Activated T-cell treated with anti-CD3 and anti-CD28 coated beads, Interleukin-2, amount 50 U/mL, for 4 hours (primary cell): ENCODE measurements at regions not wholly inside any gene's neighbourhood (a gene's known extent, or its start where the extent isn't known, plus 50 kb on each side); places are given as distances from the start of the nearest gene placed in this dataset.

Experiments used
- ATAC-seq, 2 donors: fragments of 200-7000 bp; cut with Tn5 transposase; one replicate each; pipeline ENCODE4 v1.10.0; 2021
- DNase-seq: peaks from one replicate; pipeline ENCODE4 v3.0.0-alpha.2; 2020
- H3K27me3 Mint-ChIP-seq: one replicate; pipeline ENCODE4 v1.8.0; 2021; ENCODE audit warnings: low read depth, mixed read lengths
- H3K36me3 Mint-ChIP-seq: one replicate; pipeline ENCODE4 v1.8.0; 2022; ENCODE audit warnings: mixed read lengths; ENCODE audit not compliant: insufficient read depth
- H3K4me1 Mint-ChIP-seq: one replicate; pipeline ENCODE4 v1.8.0; 2021; ENCODE audit warnings: low read depth, mixed read lengths
- H3K4me3 Mint-ChIP-seq: one replicate; pipeline ENCODE4 v1.8.0; 2021; ENCODE audit warnings: mild to moderate bottlenecking, moderate library complexity, mixed read lengths
- H3K9me3 Mint-ChIP-seq: one replicate; pipeline ENCODE4 v1.8.0; 2021; ENCODE audit warnings: mixed read lengths

DNA sequence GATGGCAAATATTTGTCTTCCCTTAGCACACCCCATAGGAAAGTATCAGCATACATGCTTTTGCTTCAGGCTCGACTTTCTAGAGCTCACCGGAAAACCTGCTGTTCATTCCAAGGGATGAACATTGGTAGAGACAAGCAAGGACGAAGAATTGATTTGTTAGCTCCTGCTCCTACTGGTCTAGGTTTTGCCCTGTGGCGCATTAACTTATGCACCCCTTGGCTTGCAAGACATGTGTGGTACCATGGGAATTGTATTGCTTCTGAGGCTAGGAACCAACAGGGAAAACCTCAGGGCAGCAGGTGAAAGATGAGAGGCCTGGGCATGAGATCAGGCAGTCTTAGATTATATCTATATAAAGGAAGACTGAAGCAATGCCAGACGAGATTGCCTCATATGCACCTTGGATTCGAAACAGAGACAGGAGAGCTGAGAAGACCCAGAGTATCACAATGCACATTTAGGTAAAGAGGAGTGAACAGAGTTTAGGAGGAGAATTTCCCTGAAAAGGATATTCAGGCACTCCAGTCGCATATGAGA is 771.2 kb upstream of the B3GALT2 start:
- no peak for ATAC-seq

GRCh38 chr1:193952778-193953374 is 766.5 kb upstream of the B3GALT2 start:
- H3K36me3 Mint-ChIP-seq, result no peaks in the 10 kb centered on the region
- H3K9me3 Mint-ChIP-seq, result peaks cover 3% of the 10 kb centered on the region
- no peak for ATAC-seq
- no peaks in the 10 kb centered on the region for H3K27me3 Mint-ChIP-seq
- H3K4me3 Mint-ChIP-seq, result no peak overlapping the region
- no peaks in the 10 kb centered on the region for H3K4me1 Mint-ChIP-seq
- no peak for DNase-seq

More for the DNA sequence above, 771.2 kb upstream of the B3GALT2 start:
- no peaks in the 10 kb centered on the region for H3K27me3 Mint-ChIP-seq
- no peaks in the 10 kb centered on the region for H3K36me3 Mint-ChIP-seq
- no peaks in the 10 kb centered on the region for H3K4me1 Mint-ChIP-seq
- H3K9me3 Mint-ChIP-seq, result peaks cover 4% of the 10 kb centered on the region
- no peak overlapping the region for H3K4me3 Mint-ChIP-seq
- DNase-seq, result no peak

GRCh38 chr1:193951984-193952383 is 765.6 kb upstream of the B3GALT2 start:
- ATAC-seq, result no peak
- no peak for DNase-seq
- no peak overlapping the region for H3K4me3 Mint-ChIP-seq
- no peaks in the 10 kb centered on the region for H3K27me3 Mint-ChIP-seq
- no peaks in the 10 kb centered on the region for H3K36me3 Mint-ChIP-seq
- H3K4me1 Mint-ChIP-seq, result no peaks in the 10 kb centered on the region
- peaks cover 2% of the 10 kb centered on the region for H3K9me3 Mint-ChIP-seq

- peaks cover 10% of the 10 kb centered on the region for H3K9me3 Mint-ChIP-seq
- H3K27me3 Mint-ChIP-seq, result no peaks in the 10 kb centered on the region
- H3K4me1 Mint-ChIP-seq, result no peaks in the 10 kb centered on the region
- no peaks in the 10 kb centered on the region for H3K36me3 Mint-ChIP-seq
- DNase-seq, result no peak
- ATAC-seq, result no peak
- no peak overlapping the region for H3K4me3 Mint-ChIP-seq
Observed at GRCh38 chr1:193944454-193944853, 758.0 kb upstream of the B3GALT2 start.

GRCh38 chr1:193940176-193940575 is 753.8 kb upstream of the B3GALT2 start:
- Mint-ChIP-seq H3K36me3 (no peaks in the 10 kb centered on the region), H3K9me3 (peaks cover 6% of the 10 kb centered on the region)
- ATAC-seq, result no peak

DNA sequence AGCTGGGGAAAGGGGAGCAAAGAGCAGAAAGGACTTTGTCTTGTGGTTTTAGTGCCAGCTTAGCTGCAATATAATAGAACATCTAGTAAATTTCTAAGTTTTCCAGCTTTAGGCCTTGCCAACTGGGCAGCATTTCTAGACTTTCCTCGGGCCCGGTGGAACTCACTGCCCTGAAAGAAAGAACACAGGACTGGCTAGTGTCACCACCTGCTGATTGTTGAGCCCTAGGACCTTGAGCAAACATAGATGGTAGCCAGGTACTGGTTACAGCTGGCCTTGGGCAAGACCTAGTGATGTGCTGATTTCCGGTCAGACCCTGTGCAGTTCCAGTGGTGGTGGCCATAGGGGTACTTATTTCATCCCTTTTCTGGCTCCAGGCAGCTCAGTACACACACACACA is 753.2 kb upstream of the B3GALT2 start:
- no peak for DNase-seq
- Mint-ChIP-seq H3K4me1 (no peaks in the 10 kb centered on the region), H3K9me3 (peaks cover 6% of the 10 kb centered on the region)

More at GRCh38 chr1:193940176-193940575, 753.8 kb upstream of the B3GALT2 start:
- no peak for DNase-seq
- H3K4me3 Mint-ChIP-seq, result no peak overlapping the region
- H3K4me1 Mint-ChIP-seq, result no peaks in the 10 kb centered on the region
- H3K27me3 Mint-ChIP-seq, result no peaks in the 10 kb centered on the region

DNA sequence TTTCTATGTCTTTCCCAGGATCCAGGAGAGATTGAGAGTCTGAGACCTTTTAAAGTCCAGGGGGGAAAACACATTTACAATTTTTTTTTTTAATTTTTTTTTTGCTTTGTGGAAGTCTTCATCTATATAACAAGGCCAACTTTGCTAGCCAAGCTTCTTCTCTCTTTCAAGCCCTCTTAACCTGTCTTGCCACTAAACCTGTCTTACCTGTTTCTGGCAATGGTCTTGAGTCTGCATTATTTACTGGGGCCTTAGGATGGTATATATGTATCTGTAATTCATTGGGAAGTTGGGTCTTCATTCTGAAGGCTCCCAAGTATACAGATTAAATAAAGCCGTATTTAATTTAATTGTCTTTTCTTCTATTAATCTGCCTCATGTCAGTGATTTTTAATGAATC is 750.9 kb upstream of the B3GALT2 start:
- DNase-seq, result no peak
- Mint-ChIP-seq H3K4me3 (no peak overlapping the region), H3K36me3 (no peaks in the 10 kb centered on the region), H3K9me3 (peaks cover 3% of the 10 kb centered on the region), H3K4me1 (no peaks in the 10 kb centered on the region), H3K27me3 (no peaks in the 10 kb centered on the region)
- ATAC-seq, result no peak

More for the DNA sequence above, 753.2 kb upstream of the B3GALT2 start:
- Mint-ChIP-seq H3K36me3 (no peaks in the 10 kb centered on the region), H3K27me3 (no peaks in the 10 kb centered on the region), H3K4me3 (no peak overlapping the region)
- ATAC-seq, result no peak

DNA sequence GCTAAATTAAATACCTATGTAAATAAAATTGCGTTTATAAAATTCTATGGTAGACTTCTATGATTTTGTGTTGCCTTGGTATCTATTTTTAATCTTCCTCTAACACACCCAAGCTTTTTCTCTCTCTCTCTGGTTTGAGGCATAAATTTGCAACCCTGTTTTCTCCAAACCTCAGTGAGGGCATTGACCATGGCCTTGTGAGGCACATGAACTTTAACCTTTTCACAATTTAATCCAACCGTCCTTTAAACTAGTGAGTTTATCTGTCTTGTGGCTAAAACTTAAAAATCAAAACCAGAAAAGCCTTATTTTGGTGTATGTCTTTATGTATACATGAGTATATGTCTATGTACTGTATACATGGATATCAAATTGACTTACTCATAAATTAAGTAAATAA is 746.6 kb upstream of the B3GALT2 start:
- Mint-ChIP-seq H3K27me3 (no peaks in the 10 kb centered on the region), H3K9me3 (no peaks in the 10 kb centered on the region), H3K4me3 (no peak overlapping the region), H3K36me3 (no peaks in the 10 kb centered on the region), H3K4me1 (no peaks in the 10 kb centered on the region)
- DNase-seq, result no peak
- ATAC-seq, result no peak

DNA sequence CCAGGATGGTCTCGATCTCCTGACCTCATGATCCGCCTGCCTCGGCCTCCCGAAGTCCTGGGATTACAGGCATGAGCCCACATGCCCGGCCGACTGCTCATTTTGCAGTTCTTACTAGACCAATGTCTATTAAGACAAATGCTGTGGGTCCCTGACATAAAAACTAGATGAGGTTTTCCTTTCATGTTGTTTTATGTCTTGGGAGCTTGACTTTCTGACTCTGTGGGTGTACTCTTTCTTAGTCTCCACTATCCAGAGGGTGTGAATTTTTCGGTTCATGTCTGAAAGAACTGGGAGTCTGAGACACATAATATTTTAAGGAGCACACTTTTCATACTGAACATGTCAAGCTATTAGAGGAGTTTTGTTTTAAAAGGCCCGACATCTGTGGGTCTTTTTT is 744.9 kb upstream of the B3GALT2 start:
- H3K36me3 Mint-ChIP-seq, result no peaks in the 10 kb centered on the region
- ATAC-seq, result no peak
- no peaks in the 10 kb centered on the region for H3K4me1 Mint-ChIP-seq
- no peak for DNase-seq
- peaks cover 7% of the 10 kb centered on the region for H3K9me3 Mint-ChIP-seq
- H3K27me3 Mint-ChIP-seq, result no peaks in the 10 kb centered on the region
- H3K4me3 Mint-ChIP-seq, result no peak overlapping the region

- no peak overlapping the region for H3K4me3 Mint-ChIP-seq
- H3K27me3 Mint-ChIP-seq, result no peaks in the 10 kb centered on the region
- DNase-seq (no peak), ATAC-seq (no peak)
- H3K4me1 Mint-ChIP-seq, result no peaks in the 10 kb centered on the region
- H3K9me3 Mint-ChIP-seq, result peaks cover 11% of the 10 kb centered on the region
- no peaks in the 10 kb centered on the region for H3K36me3 Mint-ChIP-seq
Observed at GRCh38 chr1:193929374-193930033, 743.1 kb upstream of the B3GALT2 start.

DNA sequence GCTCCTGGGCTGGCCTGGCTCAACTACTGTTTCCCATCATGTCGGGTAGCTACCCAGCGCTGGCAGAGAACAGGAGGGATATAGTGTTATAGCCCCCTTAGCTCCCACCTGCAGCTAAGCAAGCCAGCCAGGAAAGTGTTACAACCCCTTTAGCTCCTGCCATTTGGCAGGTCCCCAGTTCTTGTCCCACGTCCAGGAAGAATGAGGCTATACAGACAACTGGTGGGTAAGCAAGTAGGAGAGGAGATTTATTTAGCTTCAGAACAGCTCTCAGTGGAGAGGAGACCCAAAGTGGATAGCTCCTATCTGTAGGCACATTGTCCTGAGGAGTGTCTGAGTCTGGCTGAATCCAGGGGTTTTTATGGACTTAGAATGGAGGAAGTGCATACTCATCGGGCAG is 741.1 kb upstream of the B3GALT2 start:
- Mint-ChIP-seq H3K9me3 (peaks cover 11% of the 10 kb centered on the region), H3K27me3 (no peaks in the 10 kb centered on the region), H3K36me3 (no peaks in the 10 kb centered on the region), H3K4me1 (no peaks in the 10 kb centered on the region), H3K4me3 (no peak overlapping the region)
- ATAC-seq, result no peak
- no peak for DNase-seq

- no peaks in the 10 kb centered on the region for H3K27me3 Mint-ChIP-seq
- H3K4me1 Mint-ChIP-seq, result no peaks in the 10 kb centered on the region
- DNase-seq (no peak), ATAC-seq (no peak)
- H3K9me3 Mint-ChIP-seq, result peaks cover 12% of the 10 kb centered on the region
- no peaks in the 10 kb centered on the region for H3K36me3 Mint-ChIP-seq
- no peak overlapping the region for H3K4me3 Mint-ChIP-seq
Observed at GRCh38 chr1:193926956-193927355, 740.5 kb upstream of the B3GALT2 start.

DNA sequence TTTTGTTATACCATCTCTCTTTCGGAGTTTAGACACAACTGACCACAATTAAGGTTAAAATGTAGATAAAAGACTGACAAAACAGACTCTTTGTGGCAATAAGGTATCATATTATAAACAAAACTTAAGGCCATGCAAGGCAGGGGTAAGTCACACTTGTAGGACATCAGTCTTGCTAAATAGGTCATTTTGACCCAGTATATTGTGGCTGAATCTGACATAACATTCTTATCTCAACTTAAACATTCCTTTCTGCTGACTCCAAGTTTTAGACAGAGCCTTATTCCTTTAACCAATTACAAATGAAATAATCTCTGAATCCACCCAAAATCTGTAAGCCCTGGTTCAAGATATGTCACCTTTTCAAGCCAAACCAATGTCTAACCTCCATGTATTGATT is 733.4 kb upstream of the B3GALT2 start:
- DNase-seq (no peak), ATAC-seq (no peak)
- Mint-ChIP-seq H3K36me3 (no peaks in the 10 kb centered on the region), H3K4me3 (no peak overlapping the region), H3K4me1 (no peaks in the 10 kb centered on the region), H3K27me3 (no peaks in the 10 kb centered on the region), H3K9me3 (peaks cover 13% of the 10 kb centered on the region)

- DNase-seq (no peak), ATAC-seq (no peak)
- Mint-ChIP-seq H3K9me3 (peaks cover 8% of the 10 kb centered on the region), H3K36me3 (no peaks in the 10 kb centered on the region), H3K4me1 (no peaks in the 10 kb centered on the region), H3K27me3 (no peaks in the 10 kb centered on the region), H3K4me3 (no peak overlapping the region)
Observed at GRCh38 chr1:193916452-193916851, 730.0 kb upstream of the B3GALT2 start.

- H3K4me3 Mint-ChIP-seq, result no peak overlapping the region
- H3K9me3 Mint-ChIP-seq, result no peaks in the 10 kb centered on the region
- H3K36me3 Mint-ChIP-seq, result no peaks in the 10 kb centered on the region
- no peaks in the 10 kb centered on the region for H3K27me3 Mint-ChIP-seq
- no peaks in the 10 kb centered on the region for H3K4me1 Mint-ChIP-seq
- no peak for ATAC-seq
- no peak for DNase-seq
Observed at GRCh38 chr1:193914871-193915270, 728.5 kb upstream of the B3GALT2 start.
